Stomach (tissue), 4 donors: ENCODE measurements at regions not wholly inside any gene's neighbourhood (a gene's known extent, or its start where the extent isn't known, plus 50 kb on each side); places are given as distances from the start of the nearest gene placed in this dataset.

ENCODE experiments used
- CTCF ChIP-seq, 7 experiments: fragments of 450-650 bp in 4 of 7; fragments of 200-600 bp in 3 of 7; sonication (generic) in 3 of 7; IDR thresholded peaks; one replicate each; pipeline ENCODE4 v1.5.1; 2016 to 2019; ENCODE audit warnings: antibody characterized with exemption in 7 of 7, control low read depth in 2 of 7, mild to moderate bottlenecking in 1 of 7
- POLR2A ChIP-seq, 4 donors: fragments of 450-650 bp; IDR thresholded peaks; one replicate each; pipeline ENCODE4 v1.6.1; 2016; ENCODE audit warnings: antibody characterized with exemption in 4 of 4, control low read depth in 2 of 4, mild to moderate bottlenecking in 1 of 4, moderate library complexity in 1 of 4

DNA sequence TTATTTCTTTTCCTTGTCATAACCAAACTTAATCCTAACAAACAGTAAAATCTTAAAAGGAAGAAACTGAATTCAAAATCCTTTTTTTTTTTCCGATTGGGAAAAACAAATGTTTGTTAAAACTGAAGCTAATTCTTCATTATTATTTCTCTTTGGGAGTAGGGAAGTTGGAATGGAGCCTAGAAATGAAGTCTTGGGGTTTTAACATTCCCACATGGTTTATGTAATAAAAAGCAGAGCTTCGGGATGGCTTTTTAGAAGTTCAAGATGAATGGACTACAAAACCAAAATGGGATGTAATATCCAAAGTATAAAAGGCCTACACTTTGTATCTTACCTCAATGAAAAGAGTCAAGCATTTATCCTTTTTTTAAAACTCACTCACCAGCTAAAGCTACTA lies 189.0 kb upstream of the TMC3 start:
- TF ChIP-seq CTCF (IDR thresholded peaks at IDR 0.05) (no peak), POLR2A (IDR thresholded peaks at IDR 0.05) (no peak)
